Peyer's patch (tissue), 4 donors: ENCODE measurements at regions not wholly inside any gene's neighbourhood (a gene's known extent, or its start where the extent isn't known, plus 50 kb on each side); places are given as distances from the start of the nearest gene placed in this dataset.
"Not testable (repeated sequence)": the region's sequence is repeated elsewhere in the genome, so short reads cannot be mapped to it uniquely, and the experiment has no call there.

ENCODE experiments used
- DNase-seq, 3 donors: peaks; one replicate each; pipeline ENCODE4 v3.0.0-alpha.2; 2017 to 2019
- H3K27ac ChIP-seq, 4 donors: fragments of 200-600 bp; sonication (generic); one replicate each; pipeline ENCODE4 v1.5.1; 2016 to 2019
- H3K27me3 ChIP-seq, 2 donors: fragments of 200-600 bp; sonication (generic); one replicate each; pipeline ENCODE4 v1.5.1; 2019
- H3K36me3 ChIP-seq, 3 donors: fragments of 200-600 bp; sonication (generic); one replicate each; pipeline ENCODE4 v1.5.1; 2016 to 2019
- H3K4me1 ChIP-seq, 4 donors: fragments of 200-600 bp; sonication (generic); one replicate each; pipeline ENCODE4 v1.5.1; 2016 to 2019
- H3K4me3 ChIP-seq, 4 donors: fragments of 200-600 bp; sonication (generic); 1 replicate in 3 of 4; 2 replicates in 1 of 4; pipeline ENCODE4 v1.5.1; 2016 to 2019; ENCODE audit warnings: mild to moderate bottlenecking in 1 of 4
- H3K9me3 ChIP-seq, 4 donors: fragments of 200-600 bp; sonication (generic); one replicate each; pipeline ENCODE4 v1.5.1; 2016 to 2019; ENCODE audit warnings: mild to moderate bottlenecking in 1 of 4
- POLR2A ChIP-seq, 2 donors: fragments of 450-650 bp; IDR thresholded peaks; one replicate each; pipeline ENCODE4 v1.5.1; 2017; ENCODE audit warnings: antibody characterized with exemption in 2 of 2, mild to moderate bottlenecking in 2 of 2, moderate library complexity in 2 of 2
- TF ChIP-seq, protein P1 (sequence below), 6 experiments: fragments of 450-650 bp in 4 of 6; fragments of 200-600 bp in 2 of 6; sonication (generic) in 1 of 6; IDR thresholded peaks; one replicate each; pipeline ENCODE4 v1.5.1; 2017 to 2019; ENCODE audit warnings: antibody characterized with exemption in 6 of 6, mild to moderate bottlenecking in 3 of 6, moderate library complexity in 1 of 6

- Histone ChIP-seq H3K9me3 (no peaks in the 10 kb centered on the region), H3K4me3 (no peak overlapping the region), H3K27ac (peak overlapping the region; percentile 24 to 66 (median 56)), H3K36me3 (no peaks in the 10 kb centered on the region), H3K4me1 (no peaks in the 10 kb centered on the region), H3K27me3 (no peaks in the 10 kb centered on the region)
- peak in 2 of 3 donors; percentile 19 to 49 for DNase-seq
- TF ChIP-seq POLR2A (IDR thresholded peaks at IDR 0.05) = no peak
These were observed 1196.9 kb downstream of the VRK1 start for GRCh38 chr14:97994020-97994531.

GRCh38 chr14:97995038-97995437, 1197.9 kb downstream of the VRK1 start:
- H3K36me3 ChIP-seq = no peaks in the 10 kb centered on the region
- TF ChIP-seq, protein P1, sequence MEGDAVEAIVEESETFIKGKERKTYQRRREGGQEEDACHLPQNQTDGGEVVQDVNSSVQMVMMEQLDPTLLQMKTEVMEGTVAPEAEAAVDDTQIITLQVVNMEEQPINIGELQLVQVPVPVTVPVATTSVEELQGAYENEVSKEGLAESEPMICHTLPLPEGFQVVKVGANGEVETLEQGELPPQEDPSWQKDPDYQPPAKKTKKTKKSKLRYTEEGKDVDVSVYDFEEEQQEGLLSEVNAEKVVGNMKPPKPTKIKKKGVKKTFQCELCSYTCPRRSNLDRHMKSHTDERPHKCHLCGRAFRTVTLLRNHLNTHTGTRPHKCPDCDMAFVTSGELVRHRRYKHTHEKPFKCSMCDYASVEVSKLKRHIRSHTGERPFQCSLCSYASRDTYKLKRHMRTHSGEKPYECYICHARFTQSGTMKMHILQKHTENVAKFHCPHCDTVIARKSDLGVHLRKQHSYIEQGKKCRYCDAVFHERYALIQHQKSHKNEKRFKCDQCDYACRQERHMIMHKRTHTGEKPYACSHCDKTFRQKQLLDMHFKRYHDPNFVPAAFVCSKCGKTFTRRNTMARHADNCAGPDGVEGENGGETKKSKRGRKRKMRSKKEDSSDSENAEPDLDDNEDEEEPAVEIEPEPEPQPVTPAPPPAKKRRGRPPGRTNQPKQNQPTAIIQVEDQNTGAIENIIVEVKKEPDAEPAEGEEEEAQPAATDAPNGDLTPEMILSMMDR (IDR thresholded peaks at IDR 0.05) = no peak
- TF ChIP-seq POLR2A (IDR thresholded peaks at IDR 0.05) = no peak

DNA sequence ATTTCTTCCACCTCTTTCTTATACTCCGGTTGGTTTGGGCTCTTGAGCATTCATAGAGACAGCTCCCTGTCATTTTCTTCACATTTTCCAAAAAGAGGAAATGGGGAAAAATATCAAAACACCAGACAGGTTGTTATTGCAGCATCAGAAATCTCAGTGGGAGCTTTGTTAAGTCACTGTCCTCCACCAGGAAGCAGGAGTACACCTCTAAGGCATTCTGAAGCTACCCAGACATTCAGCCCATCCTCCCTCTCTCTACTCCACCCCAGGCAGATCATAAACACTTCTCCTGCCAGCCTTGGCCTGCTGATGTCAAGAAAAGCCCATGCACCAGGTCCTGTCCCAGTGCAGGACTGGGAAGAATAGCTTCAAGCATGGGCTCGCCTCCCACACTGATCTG, 1198.3 kb downstream of the VRK1 start:
- H3K4me3 ChIP-seq = no peak overlapping the region
- H3K36me3 ChIP-seq = no peaks in the 10 kb centered on the region
- DNase-seq = no peak
- no peaks in the 10 kb centered on the region for H3K27me3 ChIP-seq
- no peaks in the 10 kb centered on the region for H3K4me1 ChIP-seq
- no peak for TF ChIP-seq POLR2A (IDR thresholded peaks at IDR 0.05)
- TF ChIP-seq, protein P1 (IDR thresholded peaks at IDR 0.05) = no peak
- peak overlapping the region; percentile 22 to 71 (median 58) for H3K27ac ChIP-seq
- H3K9me3 ChIP-seq = no peaks in the 10 kb centered on the region

More at GRCh38 chr14:97995038-97995437, 1197.9 kb downstream of the VRK1 start:
- no peaks in the 10 kb centered on the region for H3K4me1 ChIP-seq
- no peak for DNase-seq
- no peaks in the 10 kb centered on the region for H3K27me3 ChIP-seq
- H3K9me3 ChIP-seq = no peaks in the 10 kb centered on the region
- H3K4me3 ChIP-seq = no peak overlapping the region
- H3K27ac ChIP-seq = peak overlapping the region; percentile 52 to 71 (median 64)

GRCh38 chr14:98006008-98006407, 1208.8 kb downstream of the VRK1 start:
- Histone ChIP-seq H3K9me3 (no peaks in the 10 kb centered on the region), H3K4me1 (no peaks in the 10 kb centered on the region), H3K27ac (no peak overlapping the region), H3K4me3 (no peak overlapping the region), H3K27me3 (no peaks in the 10 kb centered on the region), H3K36me3 (no peaks in the 10 kb centered on the region)
- TF ChIP-seq, protein P1 (IDR thresholded peaks at IDR 0.05) = no peak
- no peak for TF ChIP-seq POLR2A (IDR thresholded peaks at IDR 0.05)
- no peak for DNase-seq

GRCh38 chr14:98008381-98009113, 1211.4 kb downstream of the VRK1 start:
- Histone ChIP-seq H3K27ac (no peak overlapping the region), H3K4me1 (no peaks in the 10 kb centered on the region), H3K36me3 (no peaks in the 10 kb centered on the region), H3K9me3 (no peaks in the 10 kb centered on the region), H3K27me3 (no peaks in the 10 kb centered on the region), H3K4me3 (no peak overlapping the region)
- TF ChIP-seq POLR2A (IDR thresholded peaks at IDR 0.05) = no peak
- TF ChIP-seq, protein P1 (IDR thresholded peaks at IDR 0.05) = no peak
- no peak for DNase-seq

DNA sequence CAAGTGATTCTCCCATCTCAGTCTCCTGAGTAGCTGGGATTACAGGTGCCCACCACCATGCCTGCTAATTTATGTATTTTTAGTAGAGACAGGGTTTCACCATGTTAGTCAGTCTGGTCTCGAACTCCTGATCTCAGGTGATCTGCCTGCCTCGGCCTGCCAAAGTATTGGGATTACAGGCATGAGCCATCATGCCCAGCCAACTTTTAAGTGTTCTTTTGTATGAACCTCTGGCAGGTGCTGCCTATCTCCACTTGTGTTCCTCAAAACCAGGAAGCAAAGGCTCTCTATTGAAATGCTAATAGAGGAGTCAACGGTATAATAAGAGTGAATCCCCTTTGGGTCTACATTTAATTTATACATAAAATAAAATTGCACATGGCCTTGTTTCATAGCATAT, 1212.0 kb downstream of the VRK1 start:
- H3K4me3 ChIP-seq, H3K36me3 ChIP-seq, H3K9me3 ChIP-seq, H3K27me3 ChIP-seq, H3K27ac ChIP-seq, H3K4me1 ChIP-seq, DNase-seq: not testable (repeated sequence)
